Mesenteric fat pad (tissue), 1 donor: ENCODE measurements at regions not wholly inside any gene's neighbourhood (a gene's known extent, or its start where the extent isn't known, plus 50 kb on each side); places are given as distances from the start of the nearest gene placed in this dataset.

Experiments used
- DNase-seq: peaks from one replicate; pipeline ENCODE4 v3.0.0-alpha.2; 2020; ENCODE audit warnings: low spot score
- donor health status: DM: yes; HTN: yes; CAD: no.

DNA sequence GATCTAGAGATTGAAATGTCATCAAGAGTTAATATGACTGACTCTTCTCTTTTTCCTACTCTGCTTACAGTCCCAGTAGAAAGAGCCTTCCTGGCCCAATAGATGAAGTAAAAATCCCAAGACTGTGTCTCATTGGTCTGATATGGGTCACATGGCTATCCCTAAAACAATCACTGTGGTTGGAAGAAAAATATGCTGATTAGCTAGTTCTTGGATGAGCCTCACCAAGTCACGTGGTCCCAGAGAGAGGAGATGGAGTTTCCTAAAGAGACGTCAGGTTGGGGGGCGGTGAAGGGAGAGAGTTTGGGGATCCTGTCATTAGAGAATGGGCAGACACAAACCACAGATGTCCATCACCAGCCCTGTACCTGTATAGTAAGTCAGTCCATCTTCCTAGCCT is 466.3 kb downstream of the HAPSTR1 start:
- DNase-seq = no peak

DNA sequence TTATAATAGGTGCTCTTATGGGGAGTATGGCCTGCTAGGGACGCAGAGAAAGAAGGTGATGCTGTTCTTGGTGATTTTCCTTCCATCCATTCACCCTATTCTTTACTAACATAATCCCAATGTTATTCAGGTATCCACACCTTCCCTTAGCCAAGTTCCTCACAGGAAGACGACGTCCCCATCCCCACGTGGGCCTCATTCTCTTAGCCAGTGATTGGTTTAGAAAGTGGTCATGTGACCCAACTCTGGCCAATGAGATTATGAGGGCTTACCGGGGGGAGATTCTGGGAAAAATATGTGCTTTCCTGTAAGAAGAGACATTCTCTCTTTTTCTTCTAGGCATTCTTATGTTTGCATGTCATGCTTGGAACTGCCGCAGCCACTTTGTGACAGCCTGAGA is 474.7 kb downstream of the HAPSTR1 start:
- DNase-seq = no peak

DNA sequence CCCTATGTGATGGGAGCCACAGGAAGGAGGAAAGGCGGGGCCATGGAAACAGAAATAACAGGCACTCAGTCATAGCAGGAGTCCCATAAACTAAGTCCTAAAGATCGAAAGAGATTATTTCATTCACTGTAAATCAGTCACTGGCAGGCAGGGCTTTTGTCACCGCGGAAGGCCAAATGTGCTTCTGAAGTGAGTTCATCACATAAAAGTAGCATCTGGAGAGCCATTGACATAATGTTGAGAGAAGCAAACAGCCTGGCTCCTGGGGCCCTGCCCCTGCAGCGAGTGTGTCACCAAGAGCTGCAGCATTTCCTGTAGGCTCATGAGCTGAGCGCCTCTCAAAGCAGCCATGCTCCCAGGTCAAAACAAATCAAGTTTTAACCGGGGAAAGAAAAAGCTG is 476.2 kb downstream of the HAPSTR1 start:
- DNase-seq = no peak

DNA sequence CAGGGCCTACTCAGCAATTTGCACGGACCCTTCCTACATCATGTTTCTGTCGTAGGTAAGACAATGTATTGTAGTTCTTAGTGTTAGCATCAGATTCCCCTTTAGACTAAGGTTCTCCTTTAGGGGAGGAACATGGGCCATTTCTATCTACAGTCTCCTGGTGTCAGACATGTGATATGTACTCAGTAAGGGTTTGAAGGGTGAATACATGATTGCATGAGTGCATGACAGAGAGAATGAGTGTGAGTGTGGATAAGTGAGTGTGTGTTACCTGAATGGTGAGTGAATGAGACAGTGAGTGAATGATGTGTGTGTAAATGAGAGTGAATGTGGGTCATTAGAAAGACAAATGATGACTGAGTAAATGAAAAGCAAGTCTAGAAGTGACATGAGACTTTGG is 476.8 kb downstream of the HAPSTR1 start:
- DNase-seq = no peak

DNA sequence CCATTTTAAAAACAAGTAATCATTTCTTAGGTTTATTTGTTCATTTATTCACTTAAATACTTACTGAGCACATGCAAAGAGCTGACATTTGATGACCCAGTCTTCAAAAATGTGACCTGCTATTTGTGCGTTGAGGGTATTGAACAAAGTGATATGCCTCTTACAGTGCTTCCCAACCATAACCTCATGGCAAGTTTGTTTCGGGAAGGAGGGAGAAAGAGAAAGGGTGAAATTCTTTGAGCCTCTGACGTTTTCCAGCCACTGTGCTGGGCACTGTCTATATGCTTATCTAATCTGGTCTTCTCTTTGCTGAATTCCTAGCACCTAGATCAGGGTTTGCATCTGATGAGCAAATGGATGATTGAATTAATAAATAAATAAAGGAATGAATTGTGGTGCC is 479.1 kb downstream of the HAPSTR1 start:
- no peak for DNase-seq

DNA sequence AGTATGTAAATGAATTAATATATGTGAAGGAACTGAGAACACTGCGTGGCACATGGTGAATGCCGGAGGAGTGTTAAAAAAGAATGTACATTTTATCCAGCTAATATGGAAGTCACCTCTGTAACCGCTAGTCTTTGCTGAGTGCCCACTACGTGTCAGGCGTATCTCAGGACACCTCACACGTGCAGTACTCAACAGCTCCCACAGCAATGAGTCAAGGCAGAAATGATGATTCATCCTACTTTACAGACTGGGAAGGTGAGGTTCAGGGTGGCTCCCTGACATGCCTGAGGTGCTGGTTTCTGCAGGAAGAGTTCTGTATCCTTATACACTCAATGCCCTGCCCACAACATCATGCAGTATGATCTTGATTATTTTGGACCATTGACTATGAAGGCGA is 487.0 kb downstream of the HAPSTR1 start:
- DNase-seq = no peak

DNA sequence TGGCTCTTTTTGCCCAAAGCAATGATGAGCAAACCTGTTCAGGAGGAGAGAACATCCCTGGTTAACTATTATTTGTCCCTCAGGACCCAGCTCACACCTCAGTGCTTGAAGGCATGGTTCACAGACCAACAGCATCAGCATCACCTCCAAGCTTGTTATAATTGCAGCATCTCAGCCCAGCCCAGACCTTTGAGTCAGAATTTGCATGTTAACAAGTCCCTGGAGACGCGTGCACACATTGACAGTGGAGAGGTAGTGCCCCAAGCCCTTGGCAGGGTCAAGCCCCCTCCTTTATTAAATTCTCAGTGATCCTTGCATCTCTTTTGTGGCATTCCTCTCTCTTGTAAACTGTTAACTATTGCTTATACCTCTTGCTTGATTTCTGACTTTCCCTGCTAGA is 488.6 kb downstream of the HAPSTR1 start:
- no peak for DNase-seq

DNA sequence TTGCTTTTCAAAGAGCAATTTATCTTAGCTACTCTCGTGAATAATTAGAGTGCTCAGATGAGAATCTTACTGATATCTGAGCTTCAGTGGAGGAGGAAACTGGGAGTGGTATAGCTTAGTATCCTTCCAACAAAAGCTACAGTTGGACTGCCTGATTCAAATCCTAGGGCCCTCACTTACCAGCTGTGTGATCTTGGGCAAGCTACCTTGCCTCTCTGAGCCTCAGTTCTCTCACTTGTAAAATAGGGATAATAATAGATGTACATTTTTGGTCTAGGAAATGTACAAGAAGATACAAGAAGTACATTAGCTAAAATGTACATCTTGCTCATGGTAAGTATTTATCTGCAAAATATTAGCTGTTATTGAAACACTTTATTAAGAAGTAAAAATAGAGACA is 502.0 kb downstream of the HAPSTR1 start:
- no peak for DNase-seq

DNA sequence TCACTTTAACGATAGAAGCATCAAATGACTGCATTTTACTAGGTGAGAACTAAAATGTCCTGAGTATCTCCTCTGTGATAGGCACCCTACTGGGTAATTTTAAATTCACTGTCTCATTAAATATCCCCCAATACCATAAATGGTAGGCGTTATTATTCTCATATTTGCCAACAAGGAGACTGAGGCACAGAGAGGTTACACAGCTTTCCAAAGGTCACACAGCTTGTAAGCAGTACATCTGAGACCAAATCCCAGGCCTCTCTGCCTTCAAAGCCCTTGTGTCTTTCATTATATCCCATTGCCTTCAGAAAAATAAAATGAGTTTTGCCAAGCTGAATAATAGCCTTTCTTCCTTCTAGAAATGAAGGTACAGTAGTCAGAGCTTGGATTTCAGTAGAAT is 502.6 kb downstream of the HAPSTR1 start:
- DNase-seq = no peak

DNA sequence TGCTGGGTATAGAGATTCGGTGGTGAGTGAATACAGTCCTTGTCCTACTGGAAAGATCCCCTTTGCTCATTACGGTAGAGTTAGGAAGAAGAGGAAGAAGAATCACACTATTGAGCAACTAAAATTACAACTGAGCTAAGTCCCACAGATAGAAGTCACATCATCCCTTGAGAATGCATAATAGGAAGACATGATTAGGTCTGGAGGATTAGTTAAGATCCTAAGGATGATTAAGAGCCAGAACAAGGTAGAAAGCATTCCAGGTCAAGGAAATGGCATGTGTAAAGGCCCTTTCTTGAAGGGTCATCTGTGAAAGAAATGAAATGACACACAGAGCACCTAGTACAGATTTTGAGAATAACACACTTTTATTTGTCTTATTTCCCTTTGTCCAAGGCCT is 503.5 kb downstream of the HAPSTR1 start:
- DNase-seq = no peak

DNA sequence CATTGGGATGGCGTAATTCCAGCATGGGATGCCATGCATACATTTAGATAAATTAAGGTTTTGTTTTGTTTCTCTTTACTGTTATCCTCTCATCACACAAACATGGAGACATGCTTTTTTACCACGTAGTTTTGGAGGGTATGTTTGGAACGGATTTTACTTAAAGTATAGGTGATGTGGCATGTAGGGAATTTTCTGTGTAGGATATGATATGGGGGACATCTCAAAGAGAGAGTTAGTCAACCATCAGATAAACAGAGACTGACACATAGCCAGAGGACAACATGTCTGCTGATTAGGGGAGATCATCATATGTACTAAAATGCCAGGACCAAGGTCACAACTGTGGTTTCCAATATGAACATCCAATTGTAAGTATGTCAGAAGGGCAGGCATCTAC is 503.9 kb downstream of the HAPSTR1 start:
- no peak for DNase-seq

DNA sequence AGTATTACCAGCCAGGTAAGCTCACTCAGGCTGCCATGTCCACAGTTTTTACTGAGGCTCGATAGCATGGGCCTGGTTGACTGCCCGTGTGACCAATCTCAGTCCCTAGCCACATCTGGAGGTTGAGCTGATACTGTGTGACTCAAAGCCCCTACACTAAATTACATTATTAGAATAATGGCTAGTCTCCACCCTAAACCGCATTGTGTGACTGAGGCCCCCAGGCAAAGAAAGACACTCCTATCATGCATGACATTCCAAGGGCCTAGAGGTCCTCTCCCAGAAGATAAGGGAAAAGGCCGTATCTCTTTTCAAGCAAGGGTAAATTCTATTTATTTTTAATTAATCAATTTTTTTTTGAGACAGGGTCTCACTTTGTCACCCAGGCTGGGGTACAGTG is 505.3 kb downstream of the HAPSTR1 start:
- DNase-seq = no peak

DNA sequence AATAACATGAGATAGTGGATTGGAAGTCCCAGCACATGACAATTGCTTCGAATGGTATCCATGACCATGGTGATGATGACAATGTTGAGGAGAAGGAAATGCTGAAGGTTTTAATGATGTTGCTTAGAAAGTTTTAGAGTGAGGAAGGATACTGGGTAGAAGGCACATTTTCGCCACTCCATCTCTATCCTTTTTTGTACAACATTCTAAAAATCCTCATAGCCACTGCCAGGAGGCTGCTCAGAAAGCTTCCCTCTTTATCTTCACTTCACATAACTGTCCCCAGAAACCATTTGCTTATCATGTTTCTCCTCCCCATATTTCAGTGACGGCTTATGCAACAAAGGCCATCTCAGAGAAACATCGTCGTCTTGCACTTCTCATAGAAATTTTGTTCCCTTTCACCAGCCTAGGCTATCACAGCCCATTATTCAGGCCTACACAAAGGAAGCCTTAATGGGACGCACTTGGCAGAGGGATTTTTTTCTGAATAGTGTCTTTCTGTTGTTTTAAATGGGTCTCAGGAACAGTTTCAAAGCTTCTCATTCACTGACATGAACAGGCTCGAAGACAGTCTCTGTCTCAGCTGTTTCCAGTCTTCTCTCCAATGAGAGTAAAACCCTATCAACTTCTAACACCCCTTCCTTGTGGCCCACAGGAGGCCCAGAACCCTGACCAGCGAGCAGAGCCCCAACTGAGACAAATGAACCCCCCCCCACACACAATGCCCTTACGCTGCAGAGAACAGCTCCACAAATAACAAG is 506.7 kb downstream of the HAPSTR1 start:
- DNase-seq = no peak

DNA sequence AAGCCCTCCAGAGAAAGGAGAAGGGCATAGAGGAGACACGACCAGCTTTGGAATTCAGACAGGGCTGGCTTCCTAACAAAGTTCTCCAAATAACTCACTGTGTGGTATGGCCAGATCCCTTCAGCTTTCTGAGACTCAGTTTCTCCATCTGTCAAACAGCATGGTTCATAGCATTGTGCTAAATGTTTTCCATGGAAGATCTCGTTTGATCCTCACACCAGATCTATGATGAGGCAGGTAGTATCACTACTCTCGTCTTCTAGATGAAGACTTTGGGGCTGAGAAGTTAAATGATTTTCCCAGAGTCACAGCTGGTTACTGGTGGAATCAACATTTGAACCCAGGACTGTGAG is 507.3 kb downstream of the HAPSTR1 start:
- no peak for DNase-seq

DNA sequence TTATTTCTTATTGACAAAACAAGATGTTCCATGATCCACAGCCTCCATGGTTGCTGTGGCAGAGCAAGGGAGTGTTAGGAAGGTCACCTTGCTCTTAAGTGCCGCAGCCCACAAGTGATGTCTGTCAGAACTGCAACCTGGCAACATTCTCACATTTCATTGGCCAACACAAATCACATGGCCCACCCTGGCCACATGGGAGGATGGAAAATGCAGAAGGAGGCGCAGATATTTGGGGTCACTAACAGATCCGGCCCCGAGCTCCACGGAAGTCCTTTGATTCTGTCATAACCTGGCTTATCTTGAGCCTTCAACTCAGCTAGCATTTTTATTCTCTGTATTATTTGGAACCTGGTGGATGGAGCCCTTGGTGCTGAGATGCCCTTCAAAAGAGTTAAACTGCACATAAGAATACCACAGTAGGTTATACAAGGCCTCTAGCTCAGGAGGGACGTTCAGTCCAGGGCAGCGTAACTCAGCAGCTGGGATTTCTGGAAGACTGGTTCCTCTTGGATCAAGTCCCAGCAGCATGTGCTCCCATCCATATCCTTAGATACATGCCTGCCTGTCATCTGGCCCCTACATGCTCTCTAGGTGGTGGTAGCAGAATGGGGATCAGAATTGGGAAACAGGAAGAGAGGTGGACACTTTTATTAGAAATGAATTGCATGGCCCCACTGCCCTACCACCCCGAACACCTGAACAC is 508.1 kb downstream of the HAPSTR1 start:
- no peak for DNase-seq

DNA sequence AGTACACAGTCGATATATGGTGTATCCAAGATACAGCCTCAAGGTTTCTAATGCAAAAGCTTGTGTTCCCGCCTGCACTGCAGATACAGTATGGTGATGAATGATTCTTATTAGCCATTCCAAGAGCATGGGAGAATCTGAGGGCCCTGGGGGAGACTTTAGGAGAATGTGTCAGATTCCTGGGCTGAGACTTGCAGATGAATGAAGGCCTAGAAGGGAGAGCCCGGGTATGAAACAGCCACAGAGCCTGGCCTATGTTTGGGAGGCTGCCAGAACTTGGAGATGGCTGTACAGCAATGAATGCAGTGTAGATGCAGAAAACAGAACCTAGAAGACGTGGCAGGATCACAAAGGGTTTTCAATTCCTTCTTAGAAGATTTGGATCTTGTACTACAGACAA is 510.7 kb downstream of the HAPSTR1 start:
- no peak for DNase-seq

DNA sequence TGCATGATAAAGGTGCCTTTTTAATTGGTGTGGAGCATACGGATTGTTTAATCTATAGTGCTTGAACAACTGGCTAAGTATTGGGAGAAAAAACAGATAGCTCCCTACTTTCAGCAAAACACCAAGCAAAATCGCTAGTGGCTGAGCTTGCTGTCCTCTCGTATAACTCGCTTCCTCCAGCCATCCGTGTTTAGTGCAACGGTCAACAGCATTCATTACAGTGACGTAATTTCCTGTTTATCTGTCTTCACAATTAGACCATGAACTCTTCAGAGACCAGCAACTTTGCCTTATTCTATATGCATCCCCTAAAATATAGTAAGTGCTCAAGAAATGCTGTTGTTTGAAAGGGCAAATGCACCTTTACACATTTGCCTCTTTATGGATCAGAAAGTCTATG is 511.9 kb downstream of the HAPSTR1 start:
- no peak for DNase-seq

DNA sequence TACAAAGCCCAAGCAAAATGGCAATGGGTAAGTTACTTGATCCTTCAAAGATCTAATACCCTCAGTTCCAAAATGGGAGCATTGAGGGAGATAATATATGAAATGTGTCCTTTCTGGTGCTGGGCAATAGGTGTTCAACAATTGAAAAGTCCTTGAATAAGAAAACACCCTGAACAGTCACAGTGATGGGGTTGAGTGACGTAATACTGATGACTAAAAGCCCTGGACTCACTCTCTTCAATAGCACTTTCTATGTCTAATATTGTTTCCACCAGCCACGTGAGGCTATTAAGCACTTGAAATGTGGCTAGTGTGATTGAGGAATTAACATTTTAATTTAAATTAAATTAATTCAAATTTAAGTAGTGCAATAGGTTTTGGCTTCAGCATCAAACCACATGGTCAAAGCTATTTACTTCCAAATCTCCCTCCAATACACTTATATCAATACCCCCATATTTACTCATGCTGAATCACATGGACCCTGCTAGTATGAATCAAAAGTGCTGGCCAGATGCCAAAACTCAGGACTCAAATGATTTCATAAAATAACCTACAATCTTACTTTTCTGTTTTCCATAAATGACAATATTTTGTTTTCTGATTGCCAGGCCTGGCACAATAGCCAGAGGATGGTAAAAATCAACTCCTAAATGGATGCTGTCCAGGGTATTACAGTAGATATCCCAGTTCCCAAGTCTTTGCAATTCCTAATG is 516.2 kb downstream of the HAPSTR1 start:
- no peak for DNase-seq

DNA sequence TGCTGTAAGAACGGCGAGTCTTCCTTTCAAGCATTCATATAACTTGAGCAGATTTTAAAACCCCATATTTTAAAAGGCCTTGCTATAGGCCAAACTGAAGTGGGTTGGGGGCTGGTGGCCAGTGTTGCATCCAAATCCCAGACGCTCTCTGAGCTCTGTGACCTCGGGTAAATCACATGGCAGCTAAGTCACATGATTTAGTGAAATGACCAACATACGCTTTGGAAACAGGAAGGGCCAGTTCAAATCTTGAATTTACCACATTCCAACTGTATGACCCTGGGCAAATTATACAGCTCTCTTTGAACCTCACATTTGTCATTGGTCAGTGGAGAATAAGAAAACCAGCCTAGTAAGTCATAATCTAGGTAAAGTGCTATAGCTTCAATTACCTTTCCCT is 519.3 kb downstream of the HAPSTR1 start:
- no peak for DNase-seq

DNA sequence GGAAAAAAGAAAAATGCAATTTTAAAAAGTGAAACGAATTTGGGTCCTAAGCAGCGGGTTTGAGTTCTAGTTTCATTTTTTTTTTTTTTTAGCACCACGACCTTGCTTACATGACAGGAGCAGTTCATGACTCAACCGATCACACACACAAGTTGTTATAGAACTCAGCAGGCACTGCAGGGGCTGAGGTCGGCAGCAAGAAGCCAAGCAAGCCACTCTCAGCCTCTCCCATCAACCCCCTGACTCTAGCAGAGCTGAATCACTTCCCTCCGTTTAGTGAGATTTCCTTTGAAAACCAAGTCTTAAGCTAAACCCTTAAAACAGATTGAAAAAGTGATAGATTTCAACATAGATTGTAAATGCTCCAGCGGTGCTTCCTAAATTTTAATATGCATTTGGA is 520.8 kb downstream of the HAPSTR1 start:
- DNase-seq = no peak

DNA sequence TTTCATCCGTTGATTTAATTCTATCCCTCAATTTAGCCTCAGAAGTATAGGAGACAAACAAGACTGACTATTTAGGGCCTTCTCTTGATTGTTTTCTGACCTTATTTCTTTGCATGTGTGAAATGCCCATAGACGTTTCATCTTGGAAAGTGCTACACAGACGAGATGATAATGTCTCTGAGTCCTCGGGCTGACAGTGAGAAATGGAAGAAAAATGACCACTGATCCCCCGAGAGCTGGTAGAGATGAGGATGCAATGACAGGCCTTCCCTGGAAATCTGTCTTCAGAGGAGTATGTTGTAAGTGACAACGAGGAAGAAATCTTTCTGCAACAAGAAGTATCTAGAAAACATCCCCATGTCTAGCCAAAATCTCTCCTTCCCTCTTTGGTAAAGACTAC is 522.9 kb downstream of the HAPSTR1 start:
- no peak for DNase-seq

DNA sequence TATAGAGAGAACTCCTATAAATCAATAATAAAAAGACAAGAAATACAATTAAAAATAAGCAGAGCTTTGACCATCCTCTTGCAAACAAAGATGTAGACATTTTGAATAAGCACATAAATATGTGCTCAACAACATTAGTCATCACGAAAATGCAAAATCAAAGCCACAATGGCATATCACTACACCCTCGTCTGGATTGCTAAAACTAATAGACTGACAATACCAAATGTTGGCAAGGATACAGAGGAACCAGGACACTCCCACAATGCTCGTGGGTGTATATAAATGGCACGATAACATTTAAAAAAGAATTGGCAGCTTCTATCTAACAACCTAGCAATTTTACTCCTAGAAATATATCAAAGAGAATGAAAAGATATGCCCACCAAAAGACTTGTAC is 530.8 kb downstream of the HAPSTR1 start:
- no peak for DNase-seq

DNA sequence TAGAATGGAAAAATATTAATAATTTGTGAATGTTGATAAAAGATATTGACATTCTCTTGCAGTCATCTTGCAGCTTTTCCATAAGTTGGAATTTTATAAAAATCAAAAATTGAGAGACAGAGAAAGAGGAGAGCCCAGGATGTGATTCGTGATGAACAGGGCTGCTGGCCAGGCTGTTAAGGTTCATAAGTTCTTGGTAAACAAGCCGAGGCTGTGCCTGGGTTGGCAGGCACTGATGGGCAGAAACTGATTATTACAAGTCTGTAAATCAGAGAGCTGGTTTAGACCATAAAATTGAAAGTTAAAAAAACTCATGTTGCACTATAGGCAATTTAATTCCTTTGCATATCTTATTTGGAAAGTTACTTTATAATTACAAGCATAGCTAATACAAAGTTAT is 533.7 kb downstream of the HAPSTR1 start:
- no peak for DNase-seq
